Thoracic aorta (tissue), 2 donors: ENCODE measurements at regions not wholly inside any gene's neighbourhood (a gene's known extent, or its start where the extent isn't known, plus 50 kb on each side); places are given as distances from the start of the nearest gene placed in this dataset.

ENCODE experiments used
- ATAC-seq: fragments of 150-250 bp; one replicate; pipeline ENCODE4 v1.8.0; 2017; ENCODE audit warnings: low read depth; ENCODE audit not compliant: insufficient number of reproducible peaks, low FRiP score
- DNase-seq: peaks from one replicate; pipeline ENCODE4 v3.0.0-alpha.2; 2020; ENCODE audit warnings: low spot score
- H3K27ac ChIP-seq, 2 donors: fragments of 200-600 bp; sonication (generic); 1 replicate in 1 of 2; 2 replicates in 1 of 2; pipeline ENCODE4 v1.5.1; 2016; ENCODE audit warnings: mild to moderate bottlenecking in 2 of 2, moderate library complexity in 2 of 2
- H3K27me3 ChIP-seq: fragments of 200-600 bp; sonication (generic); replicated peaks from 2 replicates; pipeline ENCODE4 v1.6.0; 2016; ENCODE audit warnings: mild to moderate bottlenecking; ENCODE audit not compliant: insufficient read depth
- H3K36me3 ChIP-seq: fragments of 200-600 bp; sonication (generic); one replicate; pipeline ENCODE4 v1.5.1; 2016
- H3K4me1 ChIP-seq, 2 donors: fragments of 200-600 bp; sonication (generic); 1 replicate in 1 of 2; 2 replicates in 1 of 2; pipeline versions ENCODE4 v1.5.1 to v1.6.0; 2016; ENCODE audit warnings: low read depth in 2 of 2, mild to moderate bottlenecking in 1 of 2; ENCODE audit not compliant: control insufficient read depth in 1 of 2
- H3K4me3 ChIP-seq: fragments of 200-600 bp; sonication (generic); 2 replicates; pipeline ENCODE4 v1.5.1; 2016; ENCODE audit warnings: mild to moderate bottlenecking
- H3K9me3 ChIP-seq: fragments of 200-600 bp; sonication (generic); 2 replicates; pipeline ENCODE4 v1.5.1; 2016
- TF ChIP-seq, protein P1 (sequence below): fragments of 200-600 bp; sonication (generic); IDR thresholded peaks from one replicate; pipeline ENCODE4 v1.5.1; 2019; ENCODE audit warnings: antibody characterized with exemption

DNA sequence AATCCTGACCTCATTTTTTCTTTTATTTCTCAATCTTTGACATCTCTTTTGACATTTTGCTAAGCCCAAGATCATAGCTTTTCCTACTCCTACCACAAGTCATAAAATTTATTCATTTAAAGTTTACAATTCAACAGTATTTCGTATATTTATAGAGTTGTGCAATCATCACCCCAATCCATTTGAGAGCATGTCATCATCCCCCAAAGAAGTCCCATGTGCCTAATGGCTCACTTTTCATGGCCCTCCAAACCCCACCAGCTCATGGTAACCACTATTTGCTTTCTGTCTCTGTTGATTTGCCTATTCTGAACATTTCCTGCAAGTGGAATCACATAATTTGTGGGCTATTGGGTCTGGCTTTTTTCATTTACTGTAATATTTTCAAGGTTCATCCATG, 52.5 kb upstream of the GLI3 start:
- TF ChIP-seq, protein P1, sequence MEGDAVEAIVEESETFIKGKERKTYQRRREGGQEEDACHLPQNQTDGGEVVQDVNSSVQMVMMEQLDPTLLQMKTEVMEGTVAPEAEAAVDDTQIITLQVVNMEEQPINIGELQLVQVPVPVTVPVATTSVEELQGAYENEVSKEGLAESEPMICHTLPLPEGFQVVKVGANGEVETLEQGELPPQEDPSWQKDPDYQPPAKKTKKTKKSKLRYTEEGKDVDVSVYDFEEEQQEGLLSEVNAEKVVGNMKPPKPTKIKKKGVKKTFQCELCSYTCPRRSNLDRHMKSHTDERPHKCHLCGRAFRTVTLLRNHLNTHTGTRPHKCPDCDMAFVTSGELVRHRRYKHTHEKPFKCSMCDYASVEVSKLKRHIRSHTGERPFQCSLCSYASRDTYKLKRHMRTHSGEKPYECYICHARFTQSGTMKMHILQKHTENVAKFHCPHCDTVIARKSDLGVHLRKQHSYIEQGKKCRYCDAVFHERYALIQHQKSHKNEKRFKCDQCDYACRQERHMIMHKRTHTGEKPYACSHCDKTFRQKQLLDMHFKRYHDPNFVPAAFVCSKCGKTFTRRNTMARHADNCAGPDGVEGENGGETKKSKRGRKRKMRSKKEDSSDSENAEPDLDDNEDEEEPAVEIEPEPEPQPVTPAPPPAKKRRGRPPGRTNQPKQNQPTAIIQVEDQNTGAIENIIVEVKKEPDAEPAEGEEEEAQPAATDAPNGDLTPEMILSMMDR, result no peak
- ATAC-seq (no peak), DNase-seq (no peak)
- Histone ChIP-seq H3K27ac (no peak overlapping the region), H3K4me3 (no peak overlapping the region), H3K4me1 (no peaks in the 10 kb centered on the region), H3K27me3 (no peaks in the 10 kb centered on the region), H3K36me3 (no peaks in the 10 kb centered on the region), H3K9me3 (no peaks in the 10 kb centered on the region)
